SK-N-SH treated with all-trans-retinoic acid at 6 μM for 48 hours (cell line): ENCODE measurements at regions not wholly inside any gene's neighbourhood (a gene's known extent, or its start where the extent isn't known, plus 50 kb on each side); places are given as distances from the start of the nearest gene placed in this dataset.

ENCODE experiments used
- ARNTL ChIP-seq: fragments of 450-650 bp; formaldehyde crosslinking; IDR thresholded peaks from 2 replicates; pipeline ENCODE4 v1.5.0; 2020; ENCODE audit warnings: low read depth, mild to moderate bottlenecking, moderate library complexity, borderline replicate concordance
- BACH2 ChIP-seq: fragments of 250-450 bp; sonication (Bioruptor Pico); IDR thresholded peaks from 2 replicates; pipeline ENCODE4 v1.9.0; 2021; ENCODE audit warnings: mild to moderate bottlenecking, borderline replicate concordance
- CREB5 ChIP-seq: fragments of 250-450 bp; sonication (Bioruptor Pico); IDR thresholded peaks from 2 replicates; pipeline ENCODE4 v1.5.1; 2020; ENCODE audit warnings: low read depth, mild to moderate bottlenecking, moderate library complexity
- ESRRG ChIP-seq: fragments of 250-450 bp; sonication (Bioruptor Pico); IDR thresholded peaks from 2 replicates; pipeline ENCODE4 v1.6.1; 2021; ENCODE audit warnings: mild to moderate bottlenecking
- PATZ1 ChIP-seq: fragments of 250-450 bp; sonication (Bioruptor Pico); IDR thresholded peaks from 2 replicates; pipeline ENCODE4 v1.8.0; 2020; ENCODE audit warnings: mild to moderate bottlenecking, moderate library complexity, borderline replicate concordance
- POU6F1 ChIP-seq: fragments of 250-450 bp; sonication (Bioruptor Pico); IDR thresholded peaks from 2 replicates; pipeline ENCODE4 v1.8.0; 2021; ENCODE audit warnings: low read depth, mild to moderate bottlenecking, moderate library complexity, borderline replicate concordance
- PPARA ChIP-seq: fragments of 250-450 bp; sonication (Bioruptor Pico); IDR thresholded peaks from 2 replicates; pipeline ENCODE4 v1.5.0; 2020; ENCODE audit warnings: mild to moderate bottlenecking, borderline replicate concordance
- RARB ChIP-seq: fragments of 250-450 bp; sonication (Bioruptor Pico); IDR thresholded peaks from 2 replicates; pipeline ENCODE4 v1.8.0; 2021; ENCODE audit warnings: mild to moderate bottlenecking, moderate library complexity
- SNAI2 ChIP-seq: fragments of 250-450 bp; sonication (Bioruptor Pico); IDR thresholded peaks from 2 replicates; pipeline ENCODE4 v1.5.0; 2020; ENCODE audit warnings: mild to moderate bottlenecking, moderate library complexity
- TCF4 ChIP-seq: fragments of 250-450 bp; sonication (Bioruptor Pico); IDR thresholded peaks from 2 replicates; pipeline ENCODE4 v1.8.0; 2021; ENCODE audit warnings: mild to moderate bottlenecking, moderate library complexity, borderline replicate concordance
- TOX ChIP-seq: fragments of 250-450 bp; sonication (Bioruptor Pico); IDR thresholded peaks from 2 replicates; pipeline ENCODE4 v1.8.0; 2021; ENCODE audit warnings: mild to moderate bottlenecking, moderate library complexity, borderline replicate concordance
- TSHZ2 ChIP-seq: fragments of 250-450 bp; sonication (Bioruptor Pico); IDR thresholded peaks from 2 replicates; pipeline ENCODE4 v1.5.0; 2020; ENCODE audit warnings: mild to moderate bottlenecking, moderate library complexity
- ZFP30 ChIP-seq: fragments of 450-650 bp; formaldehyde crosslinking; IDR thresholded peaks from 2 replicates; pipeline ENCODE4 v1.5.0; 2022; ENCODE audit warnings: mild to moderate bottlenecking, moderate library complexity
- TF ChIP-seq, protein P1 (sequence below): fragments of 250-450 bp; sonication (Bioruptor Pico); IDR thresholded peaks from 2 replicates; pipeline ENCODE4 v1.5.1; 2021; ENCODE audit warnings: mild to moderate bottlenecking, moderate library complexity

DNA sequence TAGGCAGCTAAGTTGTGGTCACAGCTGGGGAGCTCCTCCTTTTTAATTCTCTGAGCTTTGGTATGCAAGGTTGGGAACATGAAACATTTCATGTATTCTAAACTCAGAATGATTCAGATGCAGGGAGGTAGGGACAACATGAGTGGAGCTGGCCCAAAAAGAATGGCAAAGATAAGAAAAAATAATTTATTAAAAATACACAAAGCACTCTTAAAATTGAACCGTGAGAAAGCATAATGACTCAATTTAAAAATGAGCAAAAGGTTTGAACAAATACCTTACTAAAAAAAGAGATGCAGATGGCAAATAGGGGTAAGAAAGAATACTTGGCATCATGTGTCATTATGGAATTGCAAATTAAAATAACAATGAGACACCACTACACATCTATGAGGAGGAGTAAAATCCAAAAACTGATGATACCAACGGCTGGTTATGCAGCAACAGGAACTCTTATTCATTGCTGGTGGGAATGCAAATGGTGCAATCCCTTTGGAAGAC is 175.6 kb upstream of the IRX3 start:
- no peak for TF ChIP-seq CREB5
- no peak for TF ChIP-seq ZFP30 (CRISPR knock-in tag)
- TF ChIP-seq PATZ1 (CRISPR knock-in tag) = no peak
- no peak for TF ChIP-seq RARB (CRISPR knock-in tag)
- no peak for TF ChIP-seq BACH2 (CRISPR knock-in tag)
- no peak for TF ChIP-seq TSHZ2 (CRISPR knock-in tag)
- no peak for TF ChIP-seq TOX
- TF ChIP-seq ESRRG (CRISPR knock-in tag) = no peak
- TF ChIP-seq SNAI2 (CRISPR knock-in tag) = no peak
- no peak for TF ChIP-seq POU6F1 (CRISPR knock-in tag)
- TF ChIP-seq, protein P1, sequence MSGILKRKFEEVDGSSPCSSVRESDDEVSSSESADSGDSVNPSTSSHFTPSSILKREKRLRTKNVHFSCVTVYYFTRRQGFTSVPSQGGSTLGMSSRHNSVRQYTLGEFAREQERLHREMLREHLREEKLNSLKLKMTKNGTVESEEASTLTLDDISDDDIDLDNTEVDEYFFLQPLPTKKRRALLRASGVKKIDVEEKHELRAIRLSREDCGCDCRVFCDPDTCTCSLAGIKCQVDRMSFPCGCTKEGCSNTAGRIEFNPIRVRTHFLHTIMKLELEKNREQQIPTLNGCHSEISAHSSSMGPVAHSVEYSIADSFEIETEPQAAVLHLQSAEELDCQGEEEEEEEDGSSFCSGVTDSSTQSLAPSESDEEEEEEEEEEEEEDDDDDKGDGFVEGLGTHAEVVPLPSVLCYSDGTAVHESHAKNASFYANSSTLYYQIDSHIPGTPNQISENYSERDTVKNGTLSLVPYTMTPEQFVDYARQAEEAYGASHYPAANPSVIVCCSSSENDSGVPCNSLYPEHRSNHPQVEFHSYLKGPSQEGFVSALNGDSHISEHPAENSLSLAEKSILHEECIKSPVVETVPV (CRISPR knock-in tag) = no peak
- no peak for TF ChIP-seq PPARA
- TF ChIP-seq TCF4 (CRISPR knock-in tag) = no peak
- TF ChIP-seq ARNTL = no peak
